NB4 (cell line): ENCODE measurements at regions not wholly inside any gene's neighbourhood (a gene's known extent, or its start where the extent isn't known, plus 50 kb on each side); places are given as distances from the start of the nearest gene placed in this dataset.
A peak's percentile ranks its signal among the peaks of the same experiment; 100 is the strongest.

Source experiments
- DNase-seq: peaks from one replicate; pipeline ENCODE4 v3.0.0; 2010; ENCODE audit warnings: low read depth
- H3K4me3 ChIP-seq: one replicate; pipeline ENCODE4 v1.5.1; 2011; ENCODE audit warnings: mild to moderate bottlenecking, low read depth, low read length, moderate library complexity
- MYC ChIP-seq: IDR thresholded peaks from 2 replicates; pipeline ENCODE4 v1.6.1; 2011; ENCODE audit warnings: low read depth, low read length
- POLR2A ChIP-seq: IDR thresholded peaks from 2 replicates; pipeline ENCODE4 v1.6.1; 2011; ENCODE audit warnings: mild to moderate bottlenecking; ENCODE audit not compliant: insufficient read length; ENCODE audit errors: extremely low read depth
- TF ChIP-seq, protein P1 (sequence below): IDR thresholded peaks from one replicate; pipeline ENCODE4 v1.5.1; 2012; ENCODE audit warnings: low read depth, low read length
- TF ChIP-seq, protein P2 (sequence below): IDR thresholded peaks from 2 replicates; pipeline ENCODE4 v1.6.1; 2011; ENCODE audit warnings: low read depth, low read length

DNA sequence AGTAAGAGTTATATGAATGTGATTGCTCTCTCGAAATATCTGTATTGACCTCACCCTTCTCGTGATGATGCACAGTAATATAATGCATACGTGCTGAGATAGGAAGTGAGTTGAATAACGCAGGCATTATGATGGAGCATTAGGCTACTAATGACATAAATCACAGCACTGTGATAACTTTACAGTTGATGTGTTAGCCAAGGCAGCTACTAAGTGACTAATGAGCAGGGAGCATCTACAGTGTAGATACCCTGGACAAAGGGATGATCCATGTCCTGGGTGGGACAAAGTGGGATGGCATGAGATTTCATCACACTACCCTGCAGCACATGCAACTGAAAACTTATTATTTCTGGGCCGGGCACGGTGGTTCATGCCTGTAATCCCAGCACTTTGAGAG lies 68.4 kb downstream of the HDGFL1 start:
- TF ChIP-seq, protein P1, sequence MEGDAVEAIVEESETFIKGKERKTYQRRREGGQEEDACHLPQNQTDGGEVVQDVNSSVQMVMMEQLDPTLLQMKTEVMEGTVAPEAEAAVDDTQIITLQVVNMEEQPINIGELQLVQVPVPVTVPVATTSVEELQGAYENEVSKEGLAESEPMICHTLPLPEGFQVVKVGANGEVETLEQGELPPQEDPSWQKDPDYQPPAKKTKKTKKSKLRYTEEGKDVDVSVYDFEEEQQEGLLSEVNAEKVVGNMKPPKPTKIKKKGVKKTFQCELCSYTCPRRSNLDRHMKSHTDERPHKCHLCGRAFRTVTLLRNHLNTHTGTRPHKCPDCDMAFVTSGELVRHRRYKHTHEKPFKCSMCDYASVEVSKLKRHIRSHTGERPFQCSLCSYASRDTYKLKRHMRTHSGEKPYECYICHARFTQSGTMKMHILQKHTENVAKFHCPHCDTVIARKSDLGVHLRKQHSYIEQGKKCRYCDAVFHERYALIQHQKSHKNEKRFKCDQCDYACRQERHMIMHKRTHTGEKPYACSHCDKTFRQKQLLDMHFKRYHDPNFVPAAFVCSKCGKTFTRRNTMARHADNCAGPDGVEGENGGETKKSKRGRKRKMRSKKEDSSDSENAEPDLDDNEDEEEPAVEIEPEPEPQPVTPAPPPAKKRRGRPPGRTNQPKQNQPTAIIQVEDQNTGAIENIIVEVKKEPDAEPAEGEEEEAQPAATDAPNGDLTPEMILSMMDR, result no peak
- TF ChIP-seq MYC (no peak), POLR2A (no peak)
- TF ChIP-seq, protein P2, sequence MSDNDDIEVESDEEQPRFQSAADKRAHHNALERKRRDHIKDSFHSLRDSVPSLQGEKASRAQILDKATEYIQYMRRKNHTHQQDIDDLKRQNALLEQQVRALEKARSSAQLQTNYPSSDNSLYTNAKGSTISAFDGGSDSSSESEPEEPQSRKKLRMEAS, result no peak
- DNase-seq, result no peak
- H3K4me3 ChIP-seq, result no peak overlapping the region

DNA sequence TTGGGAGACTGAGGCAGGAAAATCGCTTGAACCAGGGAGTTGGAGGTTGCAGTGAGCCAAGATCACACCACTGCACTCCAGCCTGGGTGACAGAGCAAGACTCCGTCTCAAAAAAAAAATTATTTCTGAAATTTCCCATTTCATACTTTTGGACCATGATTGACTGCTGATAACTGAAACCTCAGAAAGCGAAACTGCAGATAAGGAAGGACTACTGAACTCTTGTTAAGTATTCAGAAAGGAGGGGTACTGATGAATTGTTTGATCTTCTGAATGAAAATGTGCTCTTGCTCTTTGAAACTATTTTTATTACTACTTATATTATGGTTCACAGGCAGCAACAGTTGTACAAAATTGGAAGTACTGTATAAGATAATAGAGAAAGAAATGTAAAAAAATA lies 69.0 kb downstream of the HDGFL1 start:
- no peak for DNase-seq
- no peak overlapping the region for H3K4me3 ChIP-seq
- TF ChIP-seq, protein P1, result no peak
- no peak for TF ChIP-seq MYC

DNA sequence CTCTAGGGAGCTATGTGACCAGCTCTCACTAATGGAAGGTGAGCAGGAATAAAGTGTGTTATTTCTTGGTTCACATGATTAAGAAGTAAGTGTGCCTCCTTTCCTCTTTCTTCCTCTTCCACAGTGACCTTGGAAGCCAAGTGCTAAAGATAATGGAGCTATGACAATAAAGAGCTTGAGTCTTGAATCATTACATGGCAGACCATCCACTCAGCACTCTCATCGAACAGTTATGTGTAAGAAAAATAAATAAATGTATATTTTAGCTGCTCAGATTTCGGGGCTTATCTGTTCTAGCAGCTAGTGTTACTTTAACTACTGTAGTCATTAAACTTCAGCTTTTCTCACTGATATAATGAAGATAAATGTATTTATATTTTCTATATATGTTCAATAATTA lies 72.9 kb downstream of the HDGFL1 start:
- no peak for DNase-seq
- H3K4me3 ChIP-seq, result no peak overlapping the region
- TF ChIP-seq POLR2A (no peak), MYC (no peak)
- TF ChIP-seq, protein P1, result no peak
- TF ChIP-seq, protein P2, result no peak

DNA sequence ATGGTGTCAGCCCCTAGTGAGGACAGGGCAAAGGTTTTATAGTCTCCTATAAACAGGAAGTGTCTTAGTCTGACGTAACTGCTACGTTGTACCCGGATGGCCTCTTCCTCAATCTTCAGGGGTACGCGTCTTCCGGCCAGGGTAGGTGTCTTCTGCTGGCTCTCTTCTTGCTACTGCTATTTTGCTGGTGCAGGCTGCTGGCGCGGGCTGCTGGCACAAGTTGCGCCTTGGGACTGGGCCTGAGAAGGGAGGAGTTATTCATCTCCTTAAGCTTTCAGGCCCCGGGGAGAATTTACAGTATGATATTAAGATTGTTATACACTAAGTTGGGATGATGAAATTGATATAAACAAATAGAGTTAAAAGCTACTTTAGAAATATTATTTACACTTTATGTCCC lies 74.4 kb downstream of the HDGFL1 start:
- no peak overlapping the region for H3K4me3 ChIP-seq
- peak; percentile 26 for DNase-seq
- TF ChIP-seq MYC, result no peak
- TF ChIP-seq, protein P1, result no peak
- TF ChIP-seq, protein P2, result no peak
- no peak for TF ChIP-seq POLR2A

DNA sequence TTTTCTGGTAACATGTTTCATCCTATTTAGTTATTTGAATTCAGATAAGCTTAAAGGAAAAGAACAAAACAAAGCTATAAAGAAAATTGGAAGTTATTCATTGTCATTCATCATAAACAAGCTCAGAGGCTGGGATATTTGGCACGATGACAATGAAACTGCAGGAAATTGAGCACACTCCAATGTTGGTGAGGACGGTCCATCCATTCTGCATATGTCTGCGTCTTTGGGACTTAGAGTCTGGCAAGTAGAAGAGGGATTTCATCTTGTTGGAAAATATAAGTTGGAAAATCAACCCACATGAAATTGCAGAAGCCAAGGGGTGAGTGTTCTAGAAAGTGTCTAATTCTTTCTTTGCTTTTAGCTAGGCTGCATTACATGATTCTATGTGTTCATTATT lies 78.4 kb downstream of the HDGFL1 start:
- H3K4me3 ChIP-seq, result no peak overlapping the region
- no peak for DNase-seq
- TF ChIP-seq, protein P2, result no peak
- TF ChIP-seq POLR2A (no peak), MYC (no peak)
- TF ChIP-seq, protein P1, result no peak

DNA sequence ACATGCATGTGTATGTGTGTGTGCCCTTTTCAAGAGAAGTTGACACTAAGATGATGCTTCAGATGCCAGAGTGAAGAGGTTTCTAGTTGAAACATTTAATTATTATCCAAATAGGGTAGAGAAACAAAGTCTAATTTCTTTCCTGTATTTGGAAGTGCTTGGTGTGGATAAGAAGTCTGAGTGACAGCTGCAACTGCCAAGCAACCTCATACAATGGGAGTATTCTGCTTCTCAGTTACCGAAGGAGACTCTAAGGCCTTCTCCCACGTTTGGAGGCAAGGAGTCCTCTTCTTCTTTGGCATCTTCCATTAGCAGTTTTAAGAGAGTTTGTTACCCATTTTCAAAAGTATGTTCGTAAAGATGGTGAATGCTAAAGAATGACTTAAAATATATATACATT lies 82.4 kb downstream of the HDGFL1 start:
- no peak overlapping the region for H3K4me3 ChIP-seq
- no peak for DNase-seq
- TF ChIP-seq, protein P1, result no peak
- TF ChIP-seq POLR2A, result no peak
